ENCODE measurements at regions not wholly inside any gene's neighbourhood (a gene's known extent, or its start where the extent isn't known, plus 50 kb on each side); places are given as distances from the start of the nearest gene placed in this dataset.

GRCh38 chr6:4510317-4510716 is 265.9 kb upstream of the CDYL start:
- Histone ChIP-seq H3K4me1 (no peaks in the 10 kb centered on the region), H3K27me3 (no peaks in the 10 kb centered on the region), H3K4me3 (no peak overlapping the region), H3K36me3 (no peaks in the 10 kb centered on the region), H3K9me3 (no peaks in the 10 kb centered on the region), H3K27ac (no peak overlapping the region)
- WGBS, 2 donors (ENCODE audit: low coverage in 1 of 2) = 86% methylated on average over 1 of the region's 6 CpGs; no CpG with 5 or more reads in 1 of the 2 donors
- TF ChIP-seq CTCF (IDR thresholded peaks at IDR 0.05) = no peak
- no peak for TF ChIP-seq EP300 (IDR thresholded peaks at IDR 0.05)
- TF ChIP-seq POLR2AphosphoS5 (IDR thresholded peaks at IDR 0.05) = no peak
- ATAC-seq = no peak

- ATAC-seq = no peak
- H3K27ac ChIP-seq = no peak overlapping the region
- no peaks in the 10 kb centered on the region for H3K4me1 ChIP-seq
- TF ChIP-seq POLR2A (IDR thresholded peaks at IDR 0.05) (no peak), EP300 (IDR thresholded peaks at IDR 0.05) (no peak), CTCF (IDR thresholded peaks at IDR 0.05) (no peak), POLR2AphosphoS5 (IDR thresholded peaks at IDR 0.05) (no peak)
- H3K36me3 ChIP-seq = no peaks in the 10 kb centered on the region
- H3K9me3 ChIP-seq = no peaks in the 10 kb centered on the region
- WGBS, 2 donors (ENCODE audit: low coverage in 1 of 2) = 76% methylated on average over 3 of the region's 3 CpGs; no CpG with 5 or more reads in 1 of the 2 donors
- H3K4me3 ChIP-seq = no peak overlapping the region
- no peaks in the 10 kb centered on the region for H3K27me3 ChIP-seq
Observed at GRCh38 chr6:4509506-4509905, 266.7 kb upstream of the CDYL start.

- ATAC-seq = no peak
- 25 to 31% methylated on average over 1 of the region's 1 CpG for WGBS, 2 donors (ENCODE audit: low coverage in 1 of 2)
- TF ChIP-seq EP300 (IDR thresholded peaks at IDR 0.05) (no peak), POLR2AphosphoS5 (IDR thresholded peaks at IDR 0.05) (no peak), CTCF (IDR thresholded peaks at IDR 0.05) (no peak), POLR2A (IDR thresholded peaks at IDR 0.05) (no peak)
- no peaks in the 10 kb centered on the region for H3K36me3 ChIP-seq
- no peaks in the 10 kb centered on the region for H3K9me3 ChIP-seq
- H3K4me1 ChIP-seq = no peaks in the 10 kb centered on the region
- H3K27ac ChIP-seq = no peak overlapping the region
- no peak overlapping the region for H3K4me3 ChIP-seq
- H3K27me3 ChIP-seq = no peaks in the 10 kb centered on the region
Observed at GRCh38 chr6:4506792-4507191, 269.4 kb upstream of the CDYL start.

GRCh38 chr6:4506223-4506622 is 270.0 kb upstream of the CDYL start:
- no peak for ATAC-seq
- no peak overlapping the region for H3K27ac ChIP-seq
- TF ChIP-seq POLR2AphosphoS5 (IDR thresholded peaks at IDR 0.05) (no peak), EP300 (IDR thresholded peaks at IDR 0.05) (no peak), POLR2A (IDR thresholded peaks at IDR 0.05) (no peak), CTCF (IDR thresholded peaks at IDR 0.05) (no peak)

GRCh38 chr6:4504700-4505099 is 271.5 kb upstream of the CDYL start:
- Histone ChIP-seq H3K9me3 (no peaks in the 10 kb centered on the region), H3K27ac (no peak overlapping the region), H3K36me3 (no peaks in the 10 kb centered on the region), H3K27me3 (no peaks in the 10 kb centered on the region), H3K4me1 (no peaks in the 10 kb centered on the region), H3K4me3 (no peak overlapping the region)
- WGBS, 2 donors (ENCODE audit: low coverage in 1 of 2) = 80 to 92% methylated on average over 1 to 2 of the region's 2 CpGs
- no peak for TF ChIP-seq CTCF (IDR thresholded peaks at IDR 0.05)
- TF ChIP-seq EP300 (IDR thresholded peaks at IDR 0.05) = no peak
- no peak for TF ChIP-seq POLR2A (IDR thresholded peaks at IDR 0.05)
- no peak for TF ChIP-seq POLR2AphosphoS5 (IDR thresholded peaks at IDR 0.05)
- no peak for ATAC-seq

More at GRCh38 chr6:4506223-4506622, 270.0 kb upstream of the CDYL start:
- Histone ChIP-seq H3K36me3 (no peaks in the 10 kb centered on the region), H3K4me3 (no peak overlapping the region), H3K27me3 (no peaks in the 10 kb centered on the region), H3K9me3 (no peaks in the 10 kb centered on the region), H3K4me1 (no peaks in the 10 kb centered on the region)
- 94% methylated on average over 2 of the region's 3 CpGs; no CpG with 5 or more reads in 1 of the 2 donors for WGBS, 2 donors (ENCODE audit: low coverage in 1 of 2)

All from gastroesophageal sphincter (tissue), 4 donors.